HPDE6-E6E7 (cell line): ENCODE measurements at regions not wholly inside any gene's neighbourhood (a gene's known extent, or its start where the extent isn't known, plus 50 kb on each side); places are given as distances from the start of the nearest gene placed in this dataset.

Experiments
- DNase-seq: peaks from one replicate; pipeline ENCODE4 v3.0.0; 2011; ENCODE audit warnings: missing footprints; ENCODE audit errors: extremely low spot score

DNA sequence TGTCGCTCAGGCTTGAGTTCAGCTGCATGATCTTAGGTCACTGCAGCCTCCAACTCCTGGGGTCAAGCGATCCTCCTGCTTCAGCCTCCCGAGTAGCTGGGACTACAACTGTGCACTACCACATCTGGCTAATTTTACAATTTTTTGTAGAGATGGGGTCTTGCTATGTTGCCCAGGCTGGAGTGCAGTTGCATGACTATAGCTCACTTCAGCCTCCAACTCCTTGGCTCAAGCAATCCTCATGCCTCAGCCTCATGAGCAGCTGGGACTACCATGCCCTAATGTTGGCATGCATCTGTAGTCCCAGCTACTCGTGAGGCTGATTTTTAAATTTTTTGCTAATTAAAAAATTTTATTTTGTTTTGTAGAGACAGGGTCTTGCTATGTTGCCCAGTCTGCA is 101.9 kb upstream of the NPTX2 start:
- no peak for DNase-seq

DNA sequence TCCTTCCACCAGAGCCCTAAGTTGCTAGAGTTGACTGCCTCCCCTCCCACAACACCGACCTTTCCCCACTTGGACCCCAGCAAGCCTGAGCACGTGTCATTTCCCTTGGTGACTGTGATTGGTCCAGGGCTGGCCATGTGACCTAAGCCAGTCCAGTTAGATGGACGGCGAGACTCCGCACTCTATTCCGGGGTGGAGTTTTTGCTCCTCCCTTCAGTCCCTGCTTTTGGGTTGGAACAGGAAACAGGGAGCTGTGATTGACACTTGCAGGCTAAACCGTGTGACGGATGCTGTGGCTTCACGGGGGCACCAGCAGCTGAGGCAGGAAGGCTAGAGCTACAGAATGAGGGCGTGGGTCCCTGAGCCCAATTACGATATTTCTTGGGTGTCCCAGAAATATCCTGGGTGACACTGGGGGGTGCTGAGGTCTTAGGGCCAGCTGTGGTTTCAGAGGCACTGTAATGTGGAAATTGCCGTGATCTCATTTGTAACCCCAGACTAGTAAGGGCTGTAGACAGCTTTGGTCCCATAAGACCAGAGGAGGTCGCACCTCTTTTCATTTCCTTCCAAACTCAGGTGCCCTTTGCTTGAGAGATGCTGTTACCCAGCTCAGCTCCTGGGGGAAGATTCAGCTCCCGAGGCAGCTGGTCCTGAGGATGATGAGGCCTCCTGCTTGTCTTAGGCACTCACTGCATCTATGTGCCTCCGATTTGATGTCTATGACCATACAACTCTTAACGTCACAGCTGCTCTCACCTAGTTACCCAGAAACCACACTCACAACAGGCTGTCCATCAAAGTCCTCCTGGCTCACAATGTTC is 102.7 kb upstream of the NPTX2 start:
- DNase-seq = no peak

DNA sequence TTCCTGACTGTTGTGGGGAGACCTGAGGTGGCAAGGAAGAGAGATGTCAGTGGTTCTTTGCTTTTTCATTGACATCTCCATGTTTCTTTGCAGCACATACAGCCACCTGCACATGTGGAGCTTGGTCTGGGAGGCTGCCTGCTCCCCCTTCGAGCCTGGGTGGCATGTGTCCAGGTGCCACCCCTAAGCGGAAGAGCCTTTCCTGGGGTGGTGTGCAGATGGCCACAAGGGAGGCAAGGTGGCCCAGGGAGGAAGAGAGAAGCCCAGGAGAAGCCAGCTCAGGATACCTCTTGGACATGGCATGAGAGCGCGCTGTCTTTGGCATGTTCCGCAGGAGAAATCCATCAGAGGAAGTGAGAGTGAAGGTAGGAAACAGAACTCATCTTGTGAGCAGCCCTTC is 105.9 kb upstream of the NPTX2 start:
- no peak for DNase-seq

DNA sequence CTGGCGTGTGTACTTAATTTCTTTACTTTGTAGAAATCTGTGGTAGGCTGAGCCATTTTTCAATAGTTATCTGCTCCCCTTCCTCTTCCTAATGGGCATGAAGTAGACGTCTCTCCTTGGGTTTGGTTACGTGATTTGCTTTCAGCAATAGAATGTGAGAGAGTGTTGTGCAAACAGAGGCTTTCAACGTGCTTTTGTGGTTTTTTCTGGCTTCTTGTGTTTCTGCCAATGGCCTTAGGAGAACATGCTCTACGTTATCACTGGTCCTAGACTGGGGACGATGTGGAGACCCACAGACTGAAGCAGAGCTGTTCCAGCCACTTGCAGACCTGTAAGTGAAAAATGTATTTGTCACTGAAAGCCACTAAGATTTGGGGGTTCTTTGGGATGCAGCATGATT is 107.2 kb upstream of the NPTX2 start:
- DNase-seq = no peak

DNA sequence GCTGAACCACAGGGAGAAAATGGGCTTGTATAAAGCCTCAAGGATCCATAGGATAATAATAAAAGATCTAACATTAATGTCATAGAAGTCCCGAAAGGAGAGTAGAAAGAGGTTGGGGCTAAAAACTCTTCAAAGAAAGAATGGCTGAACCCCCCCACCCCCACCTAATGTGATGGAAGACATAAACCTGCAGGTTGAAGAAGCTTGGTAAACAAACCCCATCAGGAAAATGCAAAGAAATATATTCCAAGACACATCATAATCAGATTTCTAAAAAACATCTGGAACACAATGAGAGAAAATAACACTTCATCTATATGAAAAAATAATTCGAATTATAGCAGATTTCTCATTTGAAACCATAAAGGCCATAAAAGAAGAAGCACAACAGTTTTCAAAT is 105.6 kb upstream of the BAIAP2L1 start:
- DNase-seq = no peak

DNA sequence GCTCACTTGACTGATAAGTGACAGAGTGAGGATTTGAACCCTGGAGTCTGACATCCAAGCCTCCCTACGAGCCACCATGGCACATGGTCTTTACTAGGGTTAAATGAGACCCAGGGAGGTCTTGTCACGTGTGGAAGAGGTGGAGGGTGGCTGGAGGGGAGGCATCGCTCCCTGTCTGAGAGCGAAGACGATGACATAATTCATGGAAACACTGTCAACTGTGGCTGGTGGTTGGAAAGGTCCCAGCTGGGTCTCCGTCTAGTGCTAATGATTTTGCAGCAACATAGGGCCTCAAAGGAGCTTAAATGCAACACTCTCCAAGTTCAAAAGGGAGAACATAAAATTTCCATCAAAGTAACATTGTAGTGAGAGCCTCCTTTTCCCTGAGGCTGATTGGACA is 99.9 kb upstream of the BAIAP2L1 start:
- DNase-seq = no peak

DNA sequence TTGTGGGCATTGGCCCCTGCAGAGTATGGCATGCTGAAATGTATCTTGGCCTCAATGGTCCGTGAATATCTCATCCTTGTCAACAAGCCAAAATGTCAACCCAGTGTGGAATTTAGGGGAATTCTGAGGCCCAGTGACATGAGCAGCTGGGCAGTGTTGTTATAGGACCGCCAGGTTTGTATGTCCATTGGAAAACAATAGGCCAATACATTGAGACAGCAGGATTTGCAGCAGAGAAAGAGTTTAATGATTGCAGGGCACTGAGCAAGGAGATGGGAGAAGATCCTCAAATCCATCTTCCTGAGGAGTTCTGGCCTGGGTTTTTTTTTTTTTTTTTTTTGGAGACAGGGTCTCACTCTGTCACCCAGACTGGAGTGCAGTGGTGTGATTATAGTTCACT is 95.7 kb upstream of the BAIAP2L1 start:
- no peak for DNase-seq

DNA sequence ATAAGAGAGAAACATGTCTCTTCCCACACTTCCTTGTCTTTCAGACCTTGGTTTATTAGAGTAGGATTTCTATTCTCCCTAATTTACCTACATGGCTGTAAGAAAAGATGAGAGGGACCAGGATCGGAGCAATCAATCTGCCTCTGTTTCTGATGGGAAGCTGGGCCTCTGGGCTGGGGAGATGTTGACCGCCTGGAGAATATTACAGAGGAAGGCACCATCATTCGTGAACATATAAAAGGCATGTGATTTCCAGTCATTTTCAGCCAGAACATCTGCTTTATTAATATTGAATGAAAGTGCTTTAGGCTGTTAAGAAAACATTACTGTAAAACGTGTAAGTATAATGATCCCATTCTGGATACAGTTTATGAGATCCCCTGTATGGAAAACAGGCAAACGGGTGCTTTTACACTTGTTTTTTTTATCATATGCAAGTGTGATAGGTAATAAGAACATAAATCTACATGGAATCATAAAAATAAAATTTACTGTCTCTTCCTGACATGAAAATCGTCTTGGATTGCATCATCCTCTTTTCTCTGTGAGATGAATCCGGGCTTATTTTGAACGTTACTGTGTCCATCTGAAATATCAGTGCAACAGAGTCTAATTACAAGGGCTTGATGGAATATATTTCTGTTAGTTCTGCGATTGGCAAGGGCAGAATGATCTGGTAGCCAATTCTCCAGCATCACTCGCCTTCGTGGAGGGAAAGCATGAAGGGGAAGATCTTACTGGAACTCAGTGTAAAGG is 94.5 kb upstream of the BAIAP2L1 start:
- DNase-seq = no peak

DNA sequence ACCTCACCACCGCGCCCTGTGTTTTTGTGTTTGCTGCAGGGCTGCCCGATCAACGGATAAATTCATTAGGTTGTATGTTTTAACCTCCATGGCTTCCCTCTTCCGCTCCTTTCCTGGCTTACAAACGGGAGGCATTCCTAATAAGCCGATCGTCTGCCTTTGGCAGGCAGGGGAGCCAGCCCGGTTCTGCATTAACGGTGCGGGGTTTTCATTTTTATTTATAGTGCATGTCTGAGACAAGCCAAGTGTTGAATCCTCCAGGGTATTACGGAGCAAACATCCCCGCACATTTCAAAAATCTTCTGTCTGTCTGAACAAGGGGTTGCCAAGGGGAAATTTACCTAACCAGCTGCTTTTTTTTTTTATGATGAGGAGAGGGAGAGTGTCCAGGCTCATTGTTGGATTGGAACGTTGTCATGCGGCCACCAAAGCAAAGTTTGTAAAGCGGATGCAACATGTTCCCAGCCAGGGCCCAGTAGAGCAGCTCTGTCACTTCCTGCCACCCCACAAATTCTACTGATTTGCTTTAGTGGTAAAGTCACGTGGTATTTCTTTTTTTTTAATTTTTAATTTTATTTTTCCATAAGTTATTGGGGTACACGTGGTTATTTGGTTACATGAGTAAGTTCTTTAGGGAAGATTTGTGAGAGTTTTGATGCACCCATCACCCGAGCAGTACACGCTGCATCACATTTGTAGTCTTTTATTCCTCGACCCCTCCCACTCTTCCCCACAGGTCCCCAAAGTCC is 92.3 kb upstream of the BAIAP2L1 start:
- no peak for DNase-seq

DNA sequence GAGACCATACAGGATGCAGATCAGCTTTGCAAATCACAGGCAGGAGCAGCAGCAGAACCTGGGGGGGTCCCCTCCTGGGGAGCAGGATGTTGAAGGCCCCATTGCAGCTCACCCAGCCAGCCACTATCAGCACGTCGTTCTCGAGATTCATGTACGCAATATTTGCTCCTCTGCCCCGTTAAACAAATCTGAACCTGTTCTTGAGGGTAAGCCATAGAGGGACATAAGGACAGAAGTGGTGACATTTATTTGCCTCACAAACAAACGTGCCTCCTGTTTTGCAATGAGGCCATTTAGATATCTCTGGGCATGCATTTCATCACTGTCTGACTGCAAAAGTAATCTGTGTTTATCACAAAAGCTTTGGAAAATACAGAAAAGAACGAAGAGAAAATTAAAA is 87.3 kb upstream of the BAIAP2L1 start:
- DNase-seq = no peak

DNA sequence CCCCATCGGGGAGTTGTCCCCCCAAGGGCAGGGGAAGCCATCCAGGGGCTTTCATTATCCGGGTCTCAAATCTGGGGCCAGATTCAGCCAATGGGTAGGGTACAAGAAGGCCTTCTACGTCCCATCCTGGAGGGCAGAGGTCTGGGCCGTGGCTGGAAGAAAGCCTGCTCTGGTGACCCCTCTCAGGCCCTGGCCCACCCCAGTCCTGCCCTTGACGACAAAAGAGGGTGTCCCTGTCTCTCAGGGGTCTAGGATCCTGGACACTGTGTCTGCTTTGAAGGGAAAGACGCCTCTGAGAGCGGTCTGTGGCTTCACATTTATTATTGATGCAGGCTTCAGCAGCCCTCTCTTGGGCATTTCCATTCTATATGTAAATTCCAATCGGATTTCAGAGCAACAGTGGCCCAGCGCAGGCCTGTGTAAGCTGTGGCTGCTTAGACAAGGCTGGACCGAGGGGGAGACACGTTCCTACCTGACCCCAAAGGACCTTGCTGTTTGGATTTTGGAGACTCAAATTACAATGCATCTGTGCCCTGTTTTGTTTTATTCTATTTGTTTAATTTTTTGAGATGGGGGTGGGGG is 83.2 kb upstream of the BAIAP2L1 start:
- DNase-seq = no peak

DNA sequence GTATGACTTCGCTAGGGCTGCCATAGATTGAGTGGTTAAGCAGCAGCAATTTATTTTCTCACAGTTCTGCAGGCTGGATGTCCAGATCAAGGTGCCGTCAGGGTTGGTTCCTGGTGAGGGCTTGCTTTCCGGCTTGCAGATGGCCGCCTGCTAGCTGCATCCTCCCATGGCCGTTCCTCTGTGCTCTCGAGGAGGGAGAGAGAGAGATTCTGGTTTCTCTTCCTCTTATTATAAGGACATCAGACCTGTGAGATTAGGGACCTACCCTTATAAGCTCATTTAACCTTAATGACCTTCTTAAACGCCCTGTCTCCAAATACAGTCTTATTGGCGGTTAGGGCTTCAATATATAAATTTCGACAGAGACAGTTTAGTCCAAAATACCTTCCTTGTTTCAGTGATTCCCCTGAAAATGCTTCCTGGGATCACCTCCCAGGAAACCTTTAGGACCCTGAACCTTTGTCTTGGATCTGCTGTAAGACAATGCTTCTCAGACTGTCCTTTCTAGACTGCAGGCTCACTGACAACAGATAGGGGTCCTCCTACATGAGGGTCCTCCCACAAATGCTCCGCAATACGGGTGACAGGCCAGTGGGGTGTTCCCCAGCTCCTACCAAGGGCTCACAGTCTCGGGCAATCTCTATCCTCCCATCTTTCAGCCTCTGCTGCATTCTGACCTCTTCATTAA is 82.5 kb upstream of the BAIAP2L1 start:
- DNase-seq = no peak

DNA sequence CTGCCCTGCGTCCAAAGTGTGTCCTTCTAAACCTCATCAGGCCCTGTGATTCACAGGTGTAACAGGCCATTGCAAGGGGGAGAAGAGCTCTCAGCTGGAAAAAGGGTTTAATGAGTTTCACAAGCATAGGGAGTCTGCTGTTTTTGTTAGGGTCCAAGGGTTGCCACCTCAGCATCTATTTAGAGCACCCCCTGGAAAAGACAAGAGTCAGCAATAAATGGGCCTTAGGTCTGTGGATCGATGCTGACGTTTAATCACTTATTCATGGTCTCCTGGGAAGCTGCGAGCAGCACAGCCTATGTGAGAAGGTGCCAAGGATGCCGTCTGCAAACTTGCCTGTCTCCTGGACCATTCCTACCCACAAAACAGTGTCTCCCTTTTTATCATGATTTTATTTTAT is 78.4 kb upstream of the BAIAP2L1 start:
- no peak for DNase-seq

DNA sequence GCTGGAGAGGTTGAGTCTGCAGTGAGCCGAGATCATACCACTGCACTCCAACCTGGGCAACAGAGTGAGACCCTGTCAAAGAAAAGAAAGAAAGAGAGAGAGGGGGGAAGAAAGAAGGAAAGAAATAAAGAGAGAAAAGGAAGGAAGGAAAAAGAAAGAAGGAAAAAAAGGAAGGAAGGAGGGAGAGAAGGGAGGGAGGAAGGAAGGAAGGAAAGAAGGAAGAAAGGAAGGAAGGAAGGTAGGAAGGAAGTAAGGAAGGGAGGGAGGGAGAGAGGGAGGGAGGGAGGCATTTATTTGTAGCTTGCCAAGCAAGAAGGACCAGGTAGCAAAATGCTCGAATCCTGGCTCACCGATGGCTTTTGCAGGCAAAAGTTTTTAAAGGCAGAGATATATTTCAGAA is 74.5 kb upstream of the BAIAP2L1 start:
- no peak for DNase-seq

DNA sequence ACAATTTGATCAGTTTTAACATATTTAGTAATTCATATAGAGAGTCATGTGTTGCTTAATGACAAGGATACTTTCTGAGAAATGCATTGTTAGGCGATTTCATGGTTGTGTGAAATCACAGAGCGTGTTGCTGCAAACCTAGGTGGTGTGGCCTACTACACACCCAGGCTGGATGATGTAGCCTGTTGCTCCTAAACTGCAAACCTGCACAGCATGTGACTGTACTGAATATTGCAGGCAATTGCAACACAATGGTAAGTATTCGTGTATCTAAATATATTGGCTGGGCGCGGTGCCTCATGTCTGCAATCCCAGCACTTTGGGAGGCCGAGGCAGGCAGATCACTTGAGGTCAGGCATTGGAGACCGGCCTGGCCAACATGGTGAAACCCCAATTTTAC is 73.7 kb upstream of the BAIAP2L1 start:
- no peak for DNase-seq

DNA sequence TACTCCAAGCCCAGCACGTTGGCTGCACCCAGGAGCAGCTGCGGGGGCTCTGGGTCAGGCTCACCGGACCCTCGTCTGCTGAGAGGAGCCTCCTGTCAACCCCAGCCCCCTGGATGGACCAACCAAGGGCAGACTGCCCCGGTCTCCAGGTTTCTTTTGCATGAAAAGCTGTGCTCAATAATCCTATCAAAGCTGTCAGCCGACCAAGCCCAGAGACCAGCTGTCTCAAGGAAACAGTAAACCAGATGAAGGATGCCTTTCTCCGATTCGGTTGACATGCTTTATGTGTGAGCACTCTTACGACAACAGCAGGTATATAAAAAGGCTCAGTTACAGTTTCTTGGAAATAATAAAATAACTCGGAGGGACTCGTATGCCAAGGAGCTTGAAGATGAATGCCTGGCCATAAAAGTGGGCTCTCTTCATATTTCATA is 71.6 kb upstream of the BAIAP2L1 start:
- no peak for DNase-seq

DNA sequence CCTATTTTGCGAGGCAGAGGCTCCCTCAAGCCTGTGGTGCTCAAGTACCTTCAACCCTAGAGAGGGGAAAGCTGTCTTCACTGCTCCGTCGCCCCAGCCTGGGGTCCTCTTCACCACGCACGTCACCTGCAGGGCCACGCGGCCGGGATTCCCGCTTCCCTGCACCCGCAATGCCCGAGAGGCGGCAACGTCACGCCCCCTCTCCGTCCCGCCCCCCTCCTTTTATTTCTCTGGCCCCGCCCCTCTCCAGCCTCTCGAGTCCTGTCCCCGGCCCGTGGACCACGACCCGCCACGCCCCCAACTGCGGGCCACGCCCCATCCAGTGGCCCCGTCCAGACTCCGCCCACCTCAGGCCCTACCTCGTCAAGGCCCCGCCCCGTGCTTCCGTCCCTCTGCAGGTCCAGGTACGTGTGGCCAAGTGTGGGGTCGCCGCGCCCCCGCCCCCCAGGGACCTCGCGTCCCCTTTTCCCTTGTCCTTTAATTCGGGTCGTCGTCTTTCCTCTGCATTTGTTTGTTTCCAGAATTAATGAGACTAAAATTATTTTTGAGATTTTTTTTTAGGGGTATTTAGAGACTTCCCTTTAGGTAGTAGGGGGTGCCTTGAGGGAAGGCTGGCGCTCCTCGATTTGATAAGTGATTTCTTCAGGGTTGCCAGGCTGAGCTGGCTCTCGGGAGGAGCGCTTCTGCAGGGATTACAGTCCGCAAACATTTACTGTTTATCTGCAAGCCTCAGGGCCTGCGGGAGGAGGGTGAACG is 69.8 kb upstream of the BAIAP2L1 start:
- no peak for DNase-seq

DNA sequence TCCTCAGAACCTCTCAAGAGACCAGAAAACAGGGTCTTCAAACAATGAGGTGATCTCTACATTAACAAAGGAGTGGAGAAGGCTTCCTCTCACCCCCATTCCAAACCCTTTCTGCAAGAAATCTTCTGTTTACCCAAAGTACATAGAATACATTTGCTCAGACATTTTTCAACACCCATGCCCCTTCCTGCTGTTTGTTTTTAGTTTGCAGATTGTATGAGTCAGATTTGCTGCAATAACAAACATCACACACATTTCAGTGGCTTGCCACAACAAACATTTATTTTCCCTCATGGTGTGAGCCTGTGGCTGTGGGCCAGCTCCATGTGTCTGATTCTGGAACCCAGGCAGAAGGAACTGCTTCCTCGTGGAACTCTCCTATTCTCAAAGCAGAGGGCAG is 68.2 kb upstream of the BAIAP2L1 start:
- no peak for DNase-seq

DNA sequence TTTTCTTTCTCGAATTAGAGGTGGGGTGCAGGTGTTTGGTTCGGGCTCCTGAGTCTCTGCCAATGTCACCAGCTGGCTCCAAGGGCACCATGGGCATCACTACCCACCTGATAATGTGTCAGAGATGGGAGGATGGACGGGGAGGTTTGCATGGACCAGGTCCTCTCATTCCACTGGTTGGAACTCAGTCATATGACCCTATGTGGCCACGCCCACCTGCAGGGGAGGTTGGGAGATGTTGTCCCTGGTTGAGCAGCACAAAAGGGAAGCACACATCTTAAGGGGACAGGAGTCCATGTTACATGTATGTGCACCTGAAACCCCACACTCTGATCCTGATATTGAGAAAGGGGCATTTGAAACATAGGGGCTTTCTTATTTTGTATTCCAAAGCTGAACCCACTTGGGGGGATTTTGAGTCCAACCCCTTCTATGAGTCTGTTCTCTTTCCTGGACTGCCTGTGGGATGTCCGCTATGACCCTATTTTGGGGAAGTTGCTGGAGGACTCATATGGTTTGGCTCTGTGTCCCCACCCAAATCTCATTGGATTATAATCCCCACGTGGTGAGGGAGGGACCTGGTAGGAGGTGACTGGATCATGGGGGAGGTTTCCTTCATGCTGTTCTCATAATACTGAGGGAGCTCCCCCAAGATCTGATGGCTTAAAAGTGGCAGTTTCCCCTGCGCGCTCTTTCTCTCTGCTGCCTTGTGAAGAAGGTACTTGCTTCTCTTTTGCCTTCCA is 66.9 kb upstream of the BAIAP2L1 start:
- DNase-seq = no peak

DNA sequence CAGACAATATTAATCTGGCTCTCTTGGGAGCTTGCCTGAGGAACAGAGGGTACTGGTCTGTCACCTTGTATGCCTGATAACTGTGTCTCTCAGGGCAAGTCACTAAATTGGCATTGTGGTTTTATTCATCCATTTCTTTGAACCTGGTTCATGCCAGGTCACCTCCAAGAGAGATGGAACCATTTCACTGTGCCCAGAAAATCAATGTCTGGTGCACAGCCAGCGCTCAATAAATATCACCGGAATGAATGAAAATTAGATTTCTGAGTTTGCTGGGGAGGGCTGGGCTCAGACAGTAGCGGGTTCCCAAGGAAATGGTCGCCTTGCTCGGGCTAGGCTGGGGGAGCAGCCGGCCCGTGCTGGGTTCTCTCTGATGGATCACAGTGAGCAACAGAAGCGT is 64.1 kb upstream of the BAIAP2L1 start:
- DNase-seq = no peak
